SK-N-MC (cell line): ENCODE measurements at regions not wholly inside any gene's neighbourhood (a gene's known extent, or its start where the extent isn't known, plus 50 kb on each side); places are given as distances from the start of the nearest gene placed in this dataset.

Source experiments
- EZH2 ChIP-seq: fragments of 200-600 bp; sonication (generic); IDR thresholded peaks from one replicate; pipeline ENCODE4 v1.6.1; 2017; ENCODE audit warnings: antibody characterized with exemption
- FOXP2 ChIP-seq: optimal IDR thresholded peaks from 2 replicates; pipeline ENCODE3; 2011; ENCODE audit warnings: mild to moderate bottlenecking, moderate library complexity; ENCODE audit not compliant: insufficient read depth; ENCODE audit errors: extremely low read length, control extremely low read depth
- POLR2AphosphoS5 ChIP-seq: IDR thresholded peaks from 2 replicates; pipeline ENCODE4 v1.6.1; 2012; ENCODE audit warnings: mild to moderate bottlenecking, low read depth, low read length, borderline replicate concordance

GRCh38 chr2:154568413-154568812, 130.1 kb upstream of the KCNJ3 start:
- TF ChIP-seq EZH2 (no peak), POLR2AphosphoS5 (no peak), FOXP2 (no peak)
